ENCODE measurements at regions not wholly inside any gene's neighbourhood (a gene's known extent, or its start where the extent isn't known, plus 50 kb on each side); places are given as distances from the start of the nearest gene placed in this dataset.

DNA sequence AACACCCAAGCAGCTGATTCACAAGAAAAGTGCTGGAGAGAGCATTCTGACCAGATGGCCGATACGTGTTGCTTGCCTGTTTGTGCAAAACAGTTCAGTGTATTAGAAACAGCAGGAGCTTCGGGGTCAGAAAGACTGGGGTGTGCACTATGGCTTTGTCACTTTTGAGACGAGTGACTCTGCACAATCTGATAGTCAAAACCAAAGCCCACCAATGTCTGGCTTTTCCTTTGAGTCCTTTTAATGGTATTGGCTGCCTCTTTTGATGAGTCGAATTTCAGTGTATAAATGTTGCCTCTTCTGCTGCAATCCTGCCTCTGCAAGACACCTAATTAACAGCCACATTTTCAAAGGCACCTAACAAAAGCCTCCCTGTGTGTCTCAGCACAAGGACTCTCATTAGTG is 444.6 kb downstream of the AJAP1 start:
- TF ChIP-seq, protein P1, sequence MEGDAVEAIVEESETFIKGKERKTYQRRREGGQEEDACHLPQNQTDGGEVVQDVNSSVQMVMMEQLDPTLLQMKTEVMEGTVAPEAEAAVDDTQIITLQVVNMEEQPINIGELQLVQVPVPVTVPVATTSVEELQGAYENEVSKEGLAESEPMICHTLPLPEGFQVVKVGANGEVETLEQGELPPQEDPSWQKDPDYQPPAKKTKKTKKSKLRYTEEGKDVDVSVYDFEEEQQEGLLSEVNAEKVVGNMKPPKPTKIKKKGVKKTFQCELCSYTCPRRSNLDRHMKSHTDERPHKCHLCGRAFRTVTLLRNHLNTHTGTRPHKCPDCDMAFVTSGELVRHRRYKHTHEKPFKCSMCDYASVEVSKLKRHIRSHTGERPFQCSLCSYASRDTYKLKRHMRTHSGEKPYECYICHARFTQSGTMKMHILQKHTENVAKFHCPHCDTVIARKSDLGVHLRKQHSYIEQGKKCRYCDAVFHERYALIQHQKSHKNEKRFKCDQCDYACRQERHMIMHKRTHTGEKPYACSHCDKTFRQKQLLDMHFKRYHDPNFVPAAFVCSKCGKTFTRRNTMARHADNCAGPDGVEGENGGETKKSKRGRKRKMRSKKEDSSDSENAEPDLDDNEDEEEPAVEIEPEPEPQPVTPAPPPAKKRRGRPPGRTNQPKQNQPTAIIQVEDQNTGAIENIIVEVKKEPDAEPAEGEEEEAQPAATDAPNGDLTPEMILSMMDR (IDR thresholded peaks at IDR 0.05): no peak
- Mint-ChIP-seq H3K4me1 (ENCODE audit: low read depth) (no peaks in the 10 kb centered on the region), H3K27me3 (ENCODE audit: insufficient read depth) (no peaks in the 10 kb centered on the region), H3K27ac (no peak overlapping the region), H3K9me3 (peaks cover 69% of the 10 kb centered on the region), H3K36me3 (ENCODE audit: low read depth) (no peaks in the 10 kb centered on the region), H3K4me3 (no peak overlapping the region)
- no peak for DNase-seq

DNA sequence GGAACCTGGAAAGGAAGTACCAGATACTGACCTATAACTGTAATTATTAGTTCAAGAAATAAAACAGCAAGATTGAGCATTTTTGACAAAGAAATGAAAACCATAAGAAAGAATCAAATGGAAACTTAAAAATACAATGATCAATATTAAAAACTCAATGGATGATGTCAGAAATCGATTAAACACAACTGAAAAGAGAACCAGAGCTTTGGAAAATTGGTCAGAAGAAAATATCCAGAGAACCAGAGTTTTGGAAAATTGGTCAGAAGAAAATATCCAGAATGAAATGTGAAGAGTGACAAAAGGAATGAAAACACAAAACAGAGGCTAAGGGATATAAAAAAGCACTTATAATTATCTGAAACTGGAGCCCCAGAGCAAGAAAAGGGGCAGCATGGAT is 438.6 kb downstream of the AJAP1 start:
- H3K27me3 Mint-ChIP-seq (ENCODE audit: insufficient read depth): no peaks in the 10 kb centered on the region
- no peak overlapping the region for H3K4me3 Mint-ChIP-seq
- H3K4me1 Mint-ChIP-seq (ENCODE audit: low read depth): no peaks in the 10 kb centered on the region
- H3K9me3 Mint-ChIP-seq: peaks cover 72% of the 10 kb centered on the region
- H3K36me3 Mint-ChIP-seq (ENCODE audit: low read depth): no peaks in the 10 kb centered on the region
- TF ChIP-seq, protein P1 (IDR thresholded peaks at IDR 0.05): no peak
- H3K27ac Mint-ChIP-seq: no peak overlapping the region
- no peak for DNase-seq

- TF ChIP-seq, protein P1 (IDR thresholded peaks at IDR 0.05): no peak
- peaks cover 63% of the 10 kb centered on the region for H3K9me3 Mint-ChIP-seq
These were observed 430.3 kb downstream of the AJAP1 start for GRCh38 chr1:5084676-5085075.

DNA sequence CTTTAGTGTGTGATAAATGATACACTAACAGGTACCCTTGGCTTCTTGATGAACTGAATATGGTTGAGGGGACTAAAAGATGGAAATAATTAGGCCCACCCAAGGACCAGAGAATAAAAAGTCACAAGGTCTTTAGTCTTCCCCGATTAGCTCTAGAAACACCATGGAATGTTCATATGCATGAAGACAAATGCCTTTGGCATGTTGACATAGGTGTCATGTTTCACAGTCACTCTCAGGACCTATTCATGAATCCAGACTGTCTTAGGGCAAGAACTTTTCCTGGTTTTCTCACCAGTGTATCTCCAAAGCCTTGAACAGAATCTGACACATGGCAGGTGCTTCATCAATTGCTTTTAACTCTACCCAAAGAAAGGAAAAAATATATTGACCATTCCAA is 412.8 kb downstream of the AJAP1 start:
- H3K4me3 Mint-ChIP-seq: no peak overlapping the region
- H3K9me3 Mint-ChIP-seq: peaks cover 60% of the 10 kb centered on the region
- TF ChIP-seq, protein P1 (IDR thresholded peaks at IDR 0.05): no peak
- H3K27me3 Mint-ChIP-seq (ENCODE audit: insufficient read depth): no peaks in the 10 kb centered on the region; the same call in 1 of the 2 replicates
- no peaks in the 10 kb centered on the region for H3K4me1 Mint-ChIP-seq (ENCODE audit: low read depth)
- no peak overlapping the region for H3K27ac Mint-ChIP-seq
- peaks cover 6% of the 10 kb centered on the region; the same call in 1 of the 2 replicates for H3K36me3 Mint-ChIP-seq (ENCODE audit: low read depth)
- no peak for DNase-seq

More at GRCh38 chr1:5084676-5085075, 430.3 kb downstream of the AJAP1 start:
- DNase-seq: no peak
- Mint-ChIP-seq H3K4me3 (no peak overlapping the region), H3K36me3 (ENCODE audit: low read depth) (peaks cover 4% of the 10 kb centered on the region; the same call in 1 of the 2 replicates), H3K27ac (no peak overlapping the region), H3K4me1 (ENCODE audit: low read depth) (no peaks in the 10 kb centered on the region), H3K27me3 (ENCODE audit: insufficient read depth) (no peaks in the 10 kb centered on the region)

GRCh38 chr1:5053744-5054143 is 399.3 kb downstream of the AJAP1 start:
- Mint-ChIP-seq H3K36me3 (ENCODE audit: low read depth) (peaks cover 5% of the 10 kb centered on the region), H3K27ac (no peak overlapping the region), H3K9me3 (peaks cover 35% of the 10 kb centered on the region), H3K4me3 (no peak overlapping the region), H3K27me3 (ENCODE audit: insufficient read depth) (no peaks in the 10 kb centered on the region), H3K4me1 (ENCODE audit: low read depth) (no peaks in the 10 kb centered on the region)
- TF ChIP-seq, protein P1 (IDR thresholded peaks at IDR 0.05): no peak
- no peak for DNase-seq

DNA sequence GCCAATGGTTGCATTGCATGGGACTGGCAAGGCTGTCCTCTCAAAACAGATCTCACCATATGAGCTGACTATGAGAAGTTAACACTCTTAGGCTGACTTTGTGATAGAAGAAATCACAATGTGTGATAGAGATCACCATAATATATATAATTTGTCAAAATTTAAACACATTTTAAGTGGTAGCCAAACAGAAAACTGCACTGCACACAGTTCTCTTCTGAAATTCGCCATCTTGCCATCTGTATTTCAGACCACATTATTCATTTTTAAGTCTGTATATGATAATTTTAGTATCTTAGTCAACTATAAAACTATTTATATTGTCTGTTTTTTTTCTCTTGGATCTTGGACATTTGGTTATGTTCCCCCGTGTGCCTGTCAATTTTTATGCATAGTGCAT is 374.7 kb downstream of the AJAP1 start:
- Mint-ChIP-seq H3K27me3 (ENCODE audit: insufficient read depth) (no peaks in the 10 kb centered on the region), H3K36me3 (ENCODE audit: low read depth) (no peaks in the 10 kb centered on the region; the same call in 1 of the 2 replicates), H3K4me1 (ENCODE audit: low read depth) (no peaks in the 10 kb centered on the region), H3K27ac (no peak overlapping the region), H3K9me3 (peaks cover 31% of the 10 kb centered on the region), H3K4me3 (no peak overlapping the region)
- TF ChIP-seq, protein P1 (IDR thresholded peaks at IDR 0.05): no peak
- no peak for DNase-seq
